ENCODE measurements at regions not wholly inside any gene's neighbourhood (a gene's known extent, or its start where the extent isn't known, plus 50 kb on each side); places are given as distances from the start of the nearest gene placed in this dataset.

- TF ChIP-seq EZH2 (IDR thresholded peaks at IDR 0.05; ENCODE audit: insufficient read depth, poor library complexity, severe bottlenecking) (no peak), EZH2phosphoT487 (IDR thresholded peaks at IDR 0.05; ENCODE audit: insufficient read depth, low read depth) (no peak)
Observed at GRCh38 chr7:108659261-108659660, 89.6 kb downstream of the DNAJB9 start.
